RWPE2 (cell line): ENCODE measurements at regions not wholly inside any gene's neighbourhood (a gene's known extent, or its start where the extent isn't known, plus 50 kb on each side); places are given as distances from the start of the nearest gene placed in this dataset.

Source experiments
- ATAC-seq: fragments of 200-7000 bp; cut with Tn5 transposase; 3 replicates; pipeline ENCODE4 v1.9.1; 2021; ENCODE audit warnings: low read depth
- DNase-seq: peaks from one replicate; pipeline ENCODE4 v3.0.0-alpha.2; 2020; ENCODE audit warnings: low spot score
- H3K27ac ChIP-seq: fragments of 450-650 bp; 2 replicates; pipeline ENCODE4 v1.5.1; 2017; ENCODE audit warnings: mild to moderate bottlenecking; ENCODE audit not compliant: poor library complexity, severe bottlenecking
- H3K27me3 ChIP-seq: fragments of 250-450 bp; sonication (Bioruptor Pico); 2 replicates; pipeline ENCODE4 v1.5.1; 2021; ENCODE audit warnings: mild to moderate bottlenecking, moderate library complexity; ENCODE audit not compliant: insufficient read depth, poor library complexity, severe bottlenecking
- H3K36me3 ChIP-seq: fragments of 250-450 bp; sonication (Bioruptor Pico); 2 replicates; pipeline ENCODE4 v1.5.1; 2020; ENCODE audit warnings: low read depth, mild to moderate bottlenecking, moderate library complexity
- H3K4me1 ChIP-seq: fragments of 250-450 bp; sonication (Bioruptor Pico); 2 replicates; pipeline ENCODE4 v1.5.1; 2021; ENCODE audit warnings: mild to moderate bottlenecking, moderate library complexity; ENCODE audit not compliant: insufficient read depth, poor library complexity, severe bottlenecking
- H3K4me3 ChIP-seq: fragments of 250-450 bp; sonication (Bioruptor Pico); 2 replicates; pipeline ENCODE4 v1.5.1; 2021; ENCODE audit warnings: mild to moderate bottlenecking, moderate library complexity; ENCODE audit not compliant: severe bottlenecking
- H3K9me3 ChIP-seq: fragments of 250-450 bp; sonication (Bioruptor Pico); 2 replicates; pipeline ENCODE4 v1.5.1; 2021; ENCODE audit warnings: mild to moderate bottlenecking, moderate library complexity; ENCODE audit not compliant: severe bottlenecking
- CTCF ChIP-seq: fragments of 450-650 bp; IDR thresholded peaks from one replicate; pipeline ENCODE4 v1.5.1; 2017; ENCODE audit warnings: mild to moderate bottlenecking, moderate library complexity; ENCODE audit not compliant: poor library complexity, severe bottlenecking

- H3K9me3 ChIP-seq, result no peaks in the 10 kb centered on the region
- no peak overlapping the region for H3K4me3 ChIP-seq
- H3K4me1 ChIP-seq, result no peaks in the 10 kb centered on the region
- no peaks in the 10 kb centered on the region for H3K27me3 ChIP-seq
- no peaks in the 10 kb centered on the region for H3K36me3 ChIP-seq
- no peak for DNase-seq
- ATAC-seq, result no peak
- no peak overlapping the region for H3K27ac ChIP-seq
- TF ChIP-seq CTCF, result no peak
Measured at GRCh38 chr1:177705839-177706238, 264.0 kb downstream of the SEC16B start.

- no peaks in the 10 kb centered on the region for H3K36me3 ChIP-seq
- DNase-seq, result no peak
- H3K4me3 ChIP-seq, result no peak overlapping the region
- no peaks in the 10 kb centered on the region for H3K9me3 ChIP-seq
- ATAC-seq, result no peak
- H3K4me1 ChIP-seq, result no peaks in the 10 kb centered on the region
- TF ChIP-seq CTCF, result no peak
- no peak overlapping the region for H3K27ac ChIP-seq
- H3K27me3 ChIP-seq, result no peaks in the 10 kb centered on the region
Measured at GRCh38 chr1:177703888-177704446, 265.9 kb downstream of the SEC16B start.

GRCh38 chr1:177701654-177702353 is 268.1 kb downstream of the SEC16B start:
- DNase-seq, result no peak
- no peaks in the 10 kb centered on the region for H3K36me3 ChIP-seq
- no peak for ATAC-seq
- no peaks in the 10 kb centered on the region for H3K9me3 ChIP-seq
- H3K4me1 ChIP-seq, result no peaks in the 10 kb centered on the region
- H3K4me3 ChIP-seq, result no peak overlapping the region
- no peak overlapping the region for H3K27ac ChIP-seq
- H3K27me3 ChIP-seq, result no peaks in the 10 kb centered on the region
- no peak for TF ChIP-seq CTCF

GRCh38 chr1:177700856-177701255 is 269.0 kb downstream of the SEC16B start:
- ATAC-seq (no peak), DNase-seq (no peak)
- TF ChIP-seq CTCF, result no peak
- H3K4me1 ChIP-seq, result no peaks in the 10 kb centered on the region
- H3K4me3 ChIP-seq, result no peak overlapping the region
- H3K36me3 ChIP-seq, result no peaks in the 10 kb centered on the region
- no peaks in the 10 kb centered on the region for H3K9me3 ChIP-seq
- no peaks in the 10 kb centered on the region for H3K27me3 ChIP-seq
- H3K27ac ChIP-seq, result no peak overlapping the region

- H3K27ac ChIP-seq, result no peak overlapping the region
- no peaks in the 10 kb centered on the region for H3K27me3 ChIP-seq
- ATAC-seq (no peak), DNase-seq (no peak)
- no peak overlapping the region for H3K4me3 ChIP-seq
- no peaks in the 10 kb centered on the region for H3K36me3 ChIP-seq
- no peaks in the 10 kb centered on the region for H3K4me1 ChIP-seq
- no peak for TF ChIP-seq CTCF
- no peaks in the 10 kb centered on the region for H3K9me3 ChIP-seq
Measured at GRCh38 chr1:177690996-177691395, 278.9 kb downstream of the SEC16B start.
